Adrenal gland (tissue), 9 donors: ENCODE measurements at regions not wholly inside any gene's neighbourhood (a gene's known extent, or its start where the extent isn't known, plus 50 kb on each side); places are given as distances from the start of the nearest gene placed in this dataset.

Experiments used
- DNase-seq, 7 donors: peaks; one replicate each; pipeline ENCODE4 v3.0.0-alpha.2; 2019 to 2020
- H3K27ac ChIP-seq, 5 donors: fragments of 200-600 bp; sonication (generic) in 4 of 5; 1 replicate in 3 of 5; 2 replicates in 2 of 5; pipeline versions ENCODE4 v1.5.1 to v1.8.0; 2016 to 2020; ENCODE audit warnings: mild to moderate bottlenecking in 1 of 5
- H3K27me3 ChIP-seq: fragments of 200-600 bp; 2 replicates; pipeline ENCODE4 v1.8.0; 2021
- H3K36me3 ChIP-seq, 2 donors: fragments of 200-600 bp; replicated peaks in 1 of 2; 1 replicate in 1 of 2; 2 replicates in 1 of 2; pipeline versions ENCODE4 v1.5.1 to v1.8.0; 2018 to 2022
- H3K4me1 ChIP-seq, 2 donors: fragments of 200-600 bp; replicated peaks in 1 of 2; 1 replicate in 1 of 2; 2 replicates in 1 of 2; pipeline versions ENCODE4 v1.5.1 to v1.8.0; 2018 to 2021
- H3K4me3 ChIP-seq, 4 donors: fragments of 200-600 bp; sonication (generic) in 3 of 4; one replicate each; pipeline ENCODE4 v1.5.1; 2016 to 2018
- H3K9me3 ChIP-seq, 3 donors: fragments of 200-600 bp; sonication (generic) in 1 of 3; replicated peaks in 1 of 3; 1 replicate in 2 of 3; 2 replicates in 1 of 3; pipeline versions ENCODE4 v1.5.1 to v1.8.0; 2016 to 2021
- POLR2A ChIP-seq, 2 donors: fragments of 450-650 bp; IDR thresholded peaks; one replicate each; pipeline ENCODE4 v1.6.1; 2017; ENCODE audit warnings: antibody characterized with exemption in 2 of 2, mild to moderate bottlenecking in 2 of 2, moderate library complexity in 1 of 2
- WGBS, 4 donors: extraction: QIAGEN DNeasy Blood & Tissue Kit in 2 of 4; methylation state at CpG; one replicate each; pipeline versions ENCODE4 v1.1.5 to v1.1.7; 2013 to 2017; 5-methylcytosine and 5-hydroxymethylcytosine counted together
- intact Hi-C, 2 donors: fragments of 100-400 bp; cut with DNase I; formaldehyde crosslinking; loops; one replicate each; pipeline versions ENCODE4 v1.14.1 to v1.15.0; 2022 to 2023
- TF ChIP-seq, protein P1 (sequence below), 6 experiments: fragments of 450-650 bp in 4 of 6; fragments of 200-600 bp in 2 of 6; sonication (generic) in 1 of 6; IDR thresholded peaks; 1 replicate in 5 of 6; 2 replicates in 1 of 6; pipeline versions ENCODE4 v1.5.1 to v1.8.0; 2016 to 2021; ENCODE audit warnings: antibody characterized with exemption in 6 of 6, mild to moderate bottlenecking in 2 of 6, moderate library complexity in 1 of 6
- donor health status: healthy with polysubstance abuse.
- donor health status: Bipolar disorder and iron deficiency.
- donor health status: DM: yes; HTN: yes; CAD: no.
- donor health status: DM: no; HTN: no; CAD: no.
- donor health status: DM: no; HTN: no; CAD: no.

DNA sequence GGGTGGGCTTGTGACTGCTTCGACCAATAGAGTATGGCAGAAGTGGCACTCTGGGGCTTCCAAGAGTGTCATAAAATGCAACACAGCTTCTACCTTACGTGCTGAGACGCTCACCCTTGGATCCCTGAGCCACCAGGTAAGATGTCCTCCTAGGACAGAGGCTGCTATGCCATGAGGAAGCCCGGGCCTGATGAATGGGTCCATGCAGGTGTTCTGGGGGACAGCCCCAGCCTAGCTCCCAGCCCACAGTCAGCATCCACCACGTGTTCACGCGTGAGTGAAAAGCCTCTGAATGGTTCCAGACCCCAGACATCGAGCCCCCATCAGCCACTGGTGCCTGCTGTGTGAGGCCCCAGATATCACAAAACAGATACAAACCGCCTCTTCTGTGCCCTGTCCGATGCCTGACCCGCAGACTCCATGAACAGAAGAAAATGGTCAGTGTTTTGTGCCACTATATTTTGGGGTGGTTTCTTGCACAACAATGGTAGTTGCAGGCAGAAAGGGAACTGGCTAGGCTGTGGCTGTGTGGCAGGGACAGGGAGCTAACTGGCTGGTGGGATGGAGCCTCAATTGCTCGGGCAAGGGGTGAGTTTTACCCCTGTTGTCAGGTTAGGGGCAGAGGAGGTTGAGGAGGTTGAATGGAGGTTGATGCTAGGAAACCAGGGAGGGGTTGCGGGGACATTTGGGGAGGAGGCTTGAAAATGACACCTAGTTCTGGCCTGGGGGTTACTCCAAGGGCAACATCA lies 92.2 kb downstream of the LINGO1 start:
- no peak for DNase-seq
- 79 to 90% (median 87%) methylated on average over 7 to 13 of the region's 13 CpGs for WGBS, 4 donors
- no peaks in the 10 kb centered on the region for H3K36me3 ChIP-seq
- H3K9me3 ChIP-seq, result no peaks in the 10 kb centered on the region
- intact Hi-C loops, result loop anchor here (5.0 to 10.0 kb wide), 3 partner anchors 353 to 516 kb away; no protein-coding TSS in a partner anchor
- no peak overlapping the region for H3K27ac ChIP-seq
- no peaks in the 10 kb centered on the region for H3K27me3 ChIP-seq
- H3K4me1 ChIP-seq, result peaks cover 10 to 12% of the 10 kb centered on the region in 2 donors
- no peak overlapping the region for H3K4me3 ChIP-seq
- no peak for TF ChIP-seq POLR2A (IDR thresholded peaks at IDR 0.05)
- TF ChIP-seq, protein P1, sequence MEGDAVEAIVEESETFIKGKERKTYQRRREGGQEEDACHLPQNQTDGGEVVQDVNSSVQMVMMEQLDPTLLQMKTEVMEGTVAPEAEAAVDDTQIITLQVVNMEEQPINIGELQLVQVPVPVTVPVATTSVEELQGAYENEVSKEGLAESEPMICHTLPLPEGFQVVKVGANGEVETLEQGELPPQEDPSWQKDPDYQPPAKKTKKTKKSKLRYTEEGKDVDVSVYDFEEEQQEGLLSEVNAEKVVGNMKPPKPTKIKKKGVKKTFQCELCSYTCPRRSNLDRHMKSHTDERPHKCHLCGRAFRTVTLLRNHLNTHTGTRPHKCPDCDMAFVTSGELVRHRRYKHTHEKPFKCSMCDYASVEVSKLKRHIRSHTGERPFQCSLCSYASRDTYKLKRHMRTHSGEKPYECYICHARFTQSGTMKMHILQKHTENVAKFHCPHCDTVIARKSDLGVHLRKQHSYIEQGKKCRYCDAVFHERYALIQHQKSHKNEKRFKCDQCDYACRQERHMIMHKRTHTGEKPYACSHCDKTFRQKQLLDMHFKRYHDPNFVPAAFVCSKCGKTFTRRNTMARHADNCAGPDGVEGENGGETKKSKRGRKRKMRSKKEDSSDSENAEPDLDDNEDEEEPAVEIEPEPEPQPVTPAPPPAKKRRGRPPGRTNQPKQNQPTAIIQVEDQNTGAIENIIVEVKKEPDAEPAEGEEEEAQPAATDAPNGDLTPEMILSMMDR (IDR thresholded peaks at IDR 0.05), result no peak

DNA sequence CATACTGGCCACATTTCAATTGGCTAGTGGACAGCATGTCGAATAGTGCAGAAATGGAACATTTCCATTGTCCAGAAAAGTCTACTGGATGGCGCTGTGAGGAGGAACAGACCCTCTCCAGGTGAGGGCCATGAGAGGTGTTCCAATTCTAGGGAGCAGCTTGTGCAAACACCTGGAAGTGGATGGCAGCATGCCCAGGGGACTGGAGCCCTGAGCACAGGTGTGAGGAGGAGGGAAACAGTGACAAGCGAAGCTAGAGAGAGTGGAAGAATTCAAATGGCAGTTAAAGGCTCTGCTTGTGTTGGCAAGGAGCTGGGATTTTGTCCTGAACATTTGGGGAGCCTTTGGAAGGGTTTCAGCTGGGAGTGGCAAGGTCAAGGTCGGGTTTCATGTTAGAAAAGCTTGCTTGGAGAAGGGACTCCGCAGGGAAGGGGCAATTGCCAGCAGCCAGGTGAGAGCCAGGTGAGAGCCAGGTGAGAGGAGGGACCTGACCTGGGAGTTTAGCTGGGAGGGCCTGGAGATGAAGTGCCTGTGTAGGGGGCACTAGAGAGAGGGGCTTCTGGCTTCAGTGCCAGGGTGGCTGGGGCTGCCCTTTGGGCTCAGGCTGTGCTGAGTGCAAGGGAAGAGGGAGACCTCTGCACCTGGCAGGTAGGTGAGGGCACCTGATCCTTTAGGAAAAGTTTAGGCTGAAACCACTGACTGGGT lies 93.8 kb downstream of the LINGO1 start:
- H3K36me3 ChIP-seq, result no peaks in the 10 kb centered on the region
- no peaks in the 10 kb centered on the region for H3K9me3 ChIP-seq
- no peak overlapping the region for H3K27ac ChIP-seq
- H3K4me1 ChIP-seq, result peaks cover 10 to 12% of the 10 kb centered on the region in 2 donors
- no peak overlapping the region for H3K4me3 ChIP-seq
- DNase-seq, result no peak
- H3K27me3 ChIP-seq, result no peaks in the 10 kb centered on the region
- TF ChIP-seq POLR2A (IDR thresholded peaks at IDR 0.05), result no peak
- TF ChIP-seq, protein P1 (IDR thresholded peaks at IDR 0.05), result no peak
- 66 to 69% (median 68%) methylated on average over 5 of the region's 5 CpGs for WGBS, 4 donors
- intact Hi-C loops, result loop anchor here in 1 of 2 donors (5.0 kb wide), 1 partner anchor 422 kb away; no protein-coding TSS in a partner anchor

DNA sequence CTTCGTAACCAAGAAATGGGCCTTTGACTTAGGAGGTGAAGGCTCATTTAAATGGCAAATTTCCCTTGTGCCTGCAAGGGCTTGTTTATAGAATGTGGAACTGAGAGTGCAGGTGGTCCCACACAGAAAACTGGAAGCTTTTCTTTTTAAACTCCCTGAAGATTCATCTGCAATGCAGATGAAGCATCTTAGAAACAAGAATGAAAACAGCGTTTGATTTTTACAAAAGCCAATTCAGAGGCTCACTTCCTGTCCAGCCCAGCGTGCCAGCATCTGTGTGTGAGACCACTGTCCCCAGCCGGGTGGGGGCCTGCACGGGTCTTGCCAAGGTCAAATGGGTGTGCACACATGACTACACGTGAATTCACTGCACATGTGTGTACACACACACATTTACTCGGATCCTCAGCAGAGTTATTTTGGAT lies 94.7 kb downstream of the LINGO1 start:
- Histone ChIP-seq H3K36me3 (no peaks in the 10 kb centered on the region), H3K9me3 (no peaks in the 10 kb centered on the region), H3K4me1 (peaks cover 3 to 4% of the 10 kb centered on the region in 2 donors), H3K27ac (no peak overlapping the region), H3K4me3 (no peak overlapping the region), H3K27me3 (no peaks in the 10 kb centered on the region)
- no peak for DNase-seq
- 58 to 67% (median 63%) methylated on average over 7 of the region's 7 CpGs for WGBS, 4 donors
- intact Hi-C loops, result loop anchor here in 1 of 2 donors (5.0 kb wide), 1 partner anchor 421 kb away; no protein-coding TSS in a partner anchor
- TF ChIP-seq, protein P1 (IDR thresholded peaks at IDR 0.05), result no peak
- no peak for TF ChIP-seq POLR2A (IDR thresholded peaks at IDR 0.05)

DNA sequence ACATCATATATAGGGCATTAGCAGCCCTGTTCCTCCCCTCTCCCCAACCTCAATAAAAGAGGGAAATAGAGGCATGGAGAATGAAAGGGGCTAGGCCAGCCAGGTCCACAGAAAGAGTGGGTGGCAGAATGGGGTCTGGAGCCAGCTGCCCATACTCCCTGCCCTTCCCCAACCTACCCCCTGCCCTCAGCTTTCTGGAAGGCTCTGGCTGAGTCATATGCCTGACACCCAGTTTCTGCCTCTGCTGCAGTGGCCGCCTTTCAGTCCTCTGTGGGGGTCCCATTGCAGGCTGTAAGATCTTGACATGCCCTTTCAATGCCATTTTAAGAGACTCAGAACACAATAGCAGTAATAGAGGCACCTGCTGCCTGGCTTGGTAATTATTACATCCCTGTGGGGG lies 95.7 kb downstream of the LINGO1 start:
- H3K27ac ChIP-seq, result no peak overlapping the region
- no peaks in the 10 kb centered on the region for H3K27me3 ChIP-seq
- H3K4me3 ChIP-seq, result no peak overlapping the region
- DNase-seq, result no peak
- H3K9me3 ChIP-seq, result no peaks in the 10 kb centered on the region
- intact Hi-C loops, result loop anchor here in 1 of 2 donors (5.0 kb wide), 1 partner anchor 420 kb away; no protein-coding TSS in a partner anchor
- H3K4me1 ChIP-seq, result no peaks in the 10 kb centered on the region
- WGBS, 4 donors, result 91 to 100% (median 94%) methylated on average over 1 of the region's 1 CpG
- TF ChIP-seq POLR2A (IDR thresholded peaks at IDR 0.05), result no peak
- TF ChIP-seq, protein P1 (IDR thresholded peaks at IDR 0.05), result no peak
- no peaks in the 10 kb centered on the region for H3K36me3 ChIP-seq
